ENCODE measurements at regions not wholly inside any gene's neighbourhood (a gene's known extent, or its start where the extent isn't known, plus 50 kb on each side); places are given as distances from the start of the nearest gene placed in this dataset.

- Histone ChIP-seq H3K4me2 (ENCODE audit: low read length) (no peak overlapping the region), H3K27ac (ENCODE audit: low read length) (no peak overlapping the region), H3F3A (ENCODE audit: low read length, unreplicated experiment) (no peaks in the 10 kb centered on the region), H3K27me3 (ENCODE audit: low read length) (peaks cover 66% of the 10 kb centered on the region), H3K9me2 (replicated peaks; ENCODE audit: low read length) (no peaks in the 10 kb centered on the region), H3K4me1 (ENCODE audit: insufficient read depth, low read length) (no peaks in the 10 kb centered on the region), H2AFZ (ENCODE audit: low read length) (no peak overlapping the region), H3K9ac (ENCODE audit: low read length) (no peak overlapping the region), H3K4me3 (ENCODE audit: low read length) (no peak overlapping the region), H3K9me3 (ENCODE audit: low read length) (no peaks in the 10 kb centered on the region), H3K79me2 (ENCODE audit: low read length) (no peaks in the 10 kb centered on the region), H3K36me3 (ENCODE audit: low read depth, low read length) (no peaks in the 10 kb centered on the region), H4K20me1 (ENCODE audit: low read length) (no peaks in the 10 kb centered on the region)
- intact Hi-C loops (cut with micrococcal nuclease): no loop called here
- no TSS peak for BruUV-seq (replicated peaks)
- DNase-seq (no peak), ATAC-seq (no peak)
- POLR2A ChIA-PET (ENCODE audit: unreplicated experiment): interaction anchor here (0.6 kb wide), 1 partner anchor 325 kb away, joined by 8 read pairs; no protein-coding TSS in a partner anchor
- TF ChIP-seq EZH2 (IDR thresholded peaks at IDR 0.05; ENCODE audit: low read length, unreplicated experiment): no peak
- TF ChIP-seq EZH2phosphoT487 (IDR thresholded peaks at IDR 0.05; ENCODE audit: borderline replicate concordance, low read length): no peak
- TF ChIP-seq CTCF (conservative IDR thresholded peaks at IDR 0.05; ENCODE audit: low read depth, low read length): no peak
- CTCF ChIA-PET: no interaction called here
Measured at GRCh38 chr15:59843609-59844008, 154.5 kb upstream of the BNIP2 start.

- peaks cover 56% of the 10 kb centered on the region for H3K27me3 ChIP-seq (ENCODE audit: low read length)
- ChIA-PET POLR2A (ENCODE audit: unreplicated experiment) (no interaction called here), CTCF (no interaction called here)
Measured at GRCh38 chr15:59841036-59841435, 151.9 kb upstream of the BNIP2 start.

GRCh38 chr15:59839906-59840305 lies 150.8 kb upstream of the BNIP2 start:
- Histone ChIP-seq H3K36me3 (ENCODE audit: low read depth, low read length) (no peaks in the 10 kb centered on the region), H4K20me1 (ENCODE audit: low read length) (no peaks in the 10 kb centered on the region), H3K4me2 (ENCODE audit: low read length) (no peak overlapping the region), H3F3A (ENCODE audit: low read length, unreplicated experiment) (no peaks in the 10 kb centered on the region), H3K9ac (ENCODE audit: low read length) (no peak overlapping the region), H2AFZ (ENCODE audit: low read length) (no peak overlapping the region), H3K9me3 (ENCODE audit: low read length) (no peaks in the 10 kb centered on the region), H3K4me1 (ENCODE audit: insufficient read depth, low read length) (no peaks in the 10 kb centered on the region), H3K27me3 (ENCODE audit: low read length) (peaks cover 52% of the 10 kb centered on the region), H3K4me3 (ENCODE audit: low read length) (no peak overlapping the region), H3K79me2 (ENCODE audit: low read length) (no peaks in the 10 kb centered on the region), H3K9me2 (replicated peaks; ENCODE audit: low read length) (no peaks in the 10 kb centered on the region), H3K27ac (ENCODE audit: low read length) (no peak overlapping the region)
- ChIA-PET POLR2A (ENCODE audit: unreplicated experiment) (no interaction called here), CTCF (no interaction called here)
- intact Hi-C loops (cut with micrococcal nuclease): no loop called here
- no peak for ATAC-seq
- no peak for DNase-seq
- BruUV-seq (replicated peaks): no TSS peak
- TF ChIP-seq EZH2phosphoT487 (IDR thresholded peaks at IDR 0.05; ENCODE audit: borderline replicate concordance, low read length) (no peak), CTCF (conservative IDR thresholded peaks at IDR 0.05; ENCODE audit: low read depth, low read length) (no peak), EZH2 (IDR thresholded peaks at IDR 0.05; ENCODE audit: low read length, unreplicated experiment) (no peak)

More at GRCh38 chr15:59841036-59841435, 151.9 kb upstream of the BNIP2 start:
- BruUV-seq (replicated peaks): no TSS peak
- H3K27ac ChIP-seq (ENCODE audit: low read length): no peak overlapping the region
- no peaks in the 10 kb centered on the region for H3F3A ChIP-seq (ENCODE audit: low read length, unreplicated experiment)
- H2AFZ ChIP-seq (ENCODE audit: low read length): no peak overlapping the region
- intact Hi-C loops (cut with micrococcal nuclease): no loop called here
- no peaks in the 10 kb centered on the region for H3K9me2 ChIP-seq (replicated peaks; ENCODE audit: low read length)
- no peak for ATAC-seq
- H3K9ac ChIP-seq (ENCODE audit: low read length): no peak overlapping the region
- no peaks in the 10 kb centered on the region for H3K36me3 ChIP-seq (ENCODE audit: low read depth, low read length)
- no peaks in the 10 kb centered on the region for H3K79me2 ChIP-seq (ENCODE audit: low read length)
- TF ChIP-seq CTCF (conservative IDR thresholded peaks at IDR 0.05; ENCODE audit: low read depth, low read length) (no peak), EZH2phosphoT487 (IDR thresholded peaks at IDR 0.05; ENCODE audit: borderline replicate concordance, low read length) (no peak), EZH2 (IDR thresholded peaks at IDR 0.05; ENCODE audit: low read length, unreplicated experiment) (no peak)
- no peak for DNase-seq
- H3K4me1 ChIP-seq (ENCODE audit: insufficient read depth, low read length): no peaks in the 10 kb centered on the region
- H3K4me3 ChIP-seq (ENCODE audit: low read length): no peak overlapping the region
- no peak overlapping the region for H3K4me2 ChIP-seq (ENCODE audit: low read length)
- no peaks in the 10 kb centered on the region for H4K20me1 ChIP-seq (ENCODE audit: low read length)
- H3K9me3 ChIP-seq (ENCODE audit: low read length): no peaks in the 10 kb centered on the region

Measured in PC-3 (cell line).